CD4-positive, alpha-beta T cell treated with Interleukin-17A for 4 hours (primary cell): ENCODE measurements at regions not wholly inside any gene's neighbourhood (a gene's known extent, or its start where the extent isn't known, plus 50 kb on each side); places are given as distances from the start of the nearest gene placed in this dataset.

ENCODE experiments used
- DNase-seq: peaks from one replicate; pipeline ENCODE4 v3.0.0-alpha.2; 2020; ENCODE audit warnings: mixed read lengths

DNA sequence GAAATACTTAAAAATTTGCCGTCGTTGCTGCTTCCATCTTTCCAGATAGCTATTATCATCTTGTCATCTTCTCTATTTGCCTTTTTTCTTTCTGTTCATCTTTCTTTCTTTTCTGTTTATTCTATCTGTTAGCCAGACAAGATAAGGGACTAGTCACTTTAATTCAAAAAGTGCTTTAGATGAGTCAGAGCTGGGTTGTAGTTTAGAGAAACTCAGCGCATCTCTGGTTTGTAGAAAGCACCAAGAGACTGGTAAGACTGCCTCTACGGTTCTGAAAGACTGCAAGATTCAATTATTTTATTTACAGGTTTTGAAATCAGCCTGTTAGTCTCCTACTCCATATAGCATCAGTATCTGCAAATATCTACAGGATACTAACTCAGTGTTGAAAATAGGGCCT is 562.8 kb upstream of the RIOK2 start:
- no peak for DNase-seq

DNA sequence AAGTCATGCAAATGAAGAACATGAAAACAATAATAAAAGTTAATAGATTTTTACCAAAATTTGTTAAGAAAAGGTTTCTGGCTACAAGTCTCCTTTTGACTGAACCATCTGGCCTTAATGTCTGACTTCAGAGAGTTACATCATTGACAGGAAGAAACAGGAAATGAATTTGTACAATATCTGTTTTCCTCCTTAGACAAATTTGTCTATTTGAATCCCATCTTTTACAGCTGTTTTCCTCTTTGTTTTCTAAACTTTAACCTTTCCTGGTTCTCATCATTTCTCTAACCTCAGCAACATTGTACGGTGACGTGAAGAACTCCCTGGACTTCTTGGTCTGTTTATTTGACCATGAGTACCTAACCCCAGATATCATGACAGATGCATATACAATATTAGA is 567.5 kb upstream of the RIOK2 start:
- no peak for DNase-seq

- DNase-seq: no peak
These were observed 568.5 kb upstream of the RIOK2 start for GRCh38 chr5:97751540-97751939.

GRCh38 chr5:97752871-97753270 is 569.8 kb upstream of the RIOK2 start:
- DNase-seq: no peak

DNA sequence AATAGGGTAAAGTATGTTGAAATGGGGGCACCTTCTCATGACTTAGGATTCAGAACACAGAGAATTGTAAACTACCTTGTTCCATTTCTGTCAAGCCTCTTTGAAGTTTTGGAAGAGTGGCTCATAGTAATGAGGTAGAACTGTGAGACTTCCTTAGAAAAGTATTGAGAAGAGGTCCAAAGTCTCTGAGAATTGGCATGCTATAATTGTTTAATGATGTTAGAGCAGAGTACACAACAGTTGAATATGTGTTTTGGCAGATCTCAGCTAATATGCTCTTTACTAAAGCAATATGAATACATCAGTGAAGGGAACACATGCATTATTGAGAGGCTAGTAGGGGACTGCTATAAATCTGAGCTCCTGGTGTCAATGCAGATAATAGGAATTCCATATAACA is 579.4 kb upstream of the RIOK2 start:
- no peak for DNase-seq

- DNase-seq: no peak
These were observed 581.7 kb upstream of the RIOK2 start for GRCh38 chr5:97764700-97765099.

DNA sequence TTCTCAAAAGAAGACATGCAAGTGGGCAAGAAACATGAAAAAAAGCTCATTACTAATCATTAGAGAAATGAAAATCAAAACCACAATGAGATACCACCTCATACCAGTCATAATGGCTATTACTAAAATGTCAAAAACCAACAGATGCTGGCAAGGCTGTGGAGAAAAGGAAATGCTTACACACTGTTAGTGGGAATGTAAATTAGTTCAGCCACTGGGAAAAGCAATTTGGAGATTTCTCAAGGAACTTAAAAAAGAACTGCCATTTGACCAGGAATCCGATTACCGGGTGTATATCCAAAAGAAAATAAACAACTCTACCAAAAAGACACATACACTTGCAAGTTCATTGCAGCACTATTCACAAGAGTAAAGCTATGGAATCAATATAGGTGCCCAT is 595.4 kb upstream of the RIOK2 start:
- no peak for DNase-seq

GRCh38 chr5:97788369-97788768 is 605.3 kb upstream of the RIOK2 start:
- DNase-seq: no peak

DNA sequence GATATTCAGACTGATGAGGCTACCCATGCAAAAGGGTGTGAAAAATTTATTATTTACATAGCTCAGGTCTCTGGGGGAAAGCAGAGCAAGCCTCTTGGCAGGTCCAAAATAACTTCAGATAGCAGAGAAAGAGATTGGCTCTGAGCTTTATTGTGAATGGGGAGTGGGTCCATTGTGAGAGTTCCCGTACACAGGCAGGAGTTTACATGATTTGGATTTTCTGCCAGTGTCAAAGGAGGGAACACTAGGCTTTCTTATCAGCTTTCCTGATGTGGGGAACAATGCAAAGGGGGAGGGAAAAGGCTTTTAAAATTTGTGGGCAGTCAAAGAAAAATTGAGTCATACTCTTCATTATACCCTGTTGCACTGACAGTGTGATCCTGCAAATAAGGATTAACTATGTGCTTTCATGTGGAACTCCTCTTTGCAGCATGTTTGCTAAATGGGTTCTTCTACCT is 615.0 kb upstream of the RIOK2 start:
- DNase-seq: no peak

DNA sequence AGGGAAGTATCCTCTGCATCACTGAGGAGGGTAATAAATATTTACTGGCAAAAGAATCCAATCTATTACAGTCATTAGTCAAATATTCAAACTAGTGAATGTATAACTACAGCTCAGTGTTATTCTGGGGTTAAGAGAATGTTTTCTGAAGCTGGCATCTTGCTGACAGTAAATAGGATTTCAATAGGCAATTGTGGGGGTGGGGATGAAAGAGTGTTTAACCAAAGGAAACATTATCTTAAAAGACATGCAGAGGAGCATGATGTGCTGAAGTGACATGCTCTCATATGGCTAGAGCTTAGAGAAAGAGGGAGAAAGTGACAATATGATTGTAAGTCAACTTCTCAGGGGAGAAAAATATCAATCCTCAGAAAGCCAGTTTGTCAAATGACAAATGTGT is 618.4 kb upstream of the RIOK2 start:
- no peak for DNase-seq

DNA sequence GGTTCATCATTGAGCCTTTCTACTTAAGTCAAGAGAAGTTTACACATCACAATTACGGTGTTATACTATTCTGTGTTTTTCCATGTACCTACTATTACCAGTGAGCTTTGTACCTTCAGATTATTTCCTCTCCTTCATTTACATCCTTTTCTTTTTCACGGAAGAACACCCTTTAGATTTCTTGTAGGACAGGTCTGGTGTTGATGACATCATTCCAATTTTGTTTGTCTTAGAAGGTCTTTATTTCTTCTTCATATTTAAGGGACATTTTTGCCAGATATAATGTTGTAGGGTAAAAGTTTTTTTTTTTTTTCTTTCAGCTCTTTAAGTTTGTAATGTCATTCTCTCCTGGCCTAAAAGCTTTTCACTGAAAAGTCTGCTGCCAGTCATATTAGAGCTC is 637.1 kb upstream of the RIOK2 start:
- no peak for DNase-seq

DNA sequence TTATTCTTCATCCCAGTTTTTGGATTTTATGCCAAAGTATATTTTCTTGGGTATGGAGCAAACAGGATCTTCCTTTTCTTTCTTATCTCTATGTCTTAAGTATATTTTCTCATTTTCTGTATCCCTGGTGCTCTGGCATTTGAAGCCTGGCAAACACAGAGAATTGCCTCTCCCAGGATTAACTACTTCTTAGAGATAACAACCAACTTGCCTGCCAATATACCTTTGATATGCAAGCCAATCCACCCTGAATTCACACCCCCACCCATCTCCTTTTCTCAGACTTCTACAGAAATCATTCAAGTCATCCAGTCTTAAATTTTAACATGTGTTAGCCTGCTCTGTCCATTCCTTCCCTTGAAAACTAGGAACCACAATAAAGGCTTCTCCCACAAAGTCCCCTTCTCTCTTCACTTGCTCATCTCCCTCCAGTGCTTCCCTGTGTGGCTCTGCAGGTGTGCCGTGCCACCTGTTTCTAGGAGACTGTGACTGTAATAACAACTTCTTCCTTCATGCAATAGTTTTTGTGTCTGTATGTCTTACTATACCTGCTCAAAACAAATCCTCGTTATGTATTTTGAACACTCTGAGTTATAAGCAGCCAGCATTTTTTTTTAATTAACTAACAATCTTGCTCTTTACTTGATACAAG is 649.7 kb upstream of the RIOK2 start:
- no peak for DNase-seq

GRCh38 chr5:97834561-97834960 is 651.5 kb upstream of the RIOK2 start:
- no peak for DNase-seq

- DNase-seq: no peak
These were observed 652.1 kb upstream of the RIOK2 start for GRCh38 chr5:97835112-97835511.

DNA sequence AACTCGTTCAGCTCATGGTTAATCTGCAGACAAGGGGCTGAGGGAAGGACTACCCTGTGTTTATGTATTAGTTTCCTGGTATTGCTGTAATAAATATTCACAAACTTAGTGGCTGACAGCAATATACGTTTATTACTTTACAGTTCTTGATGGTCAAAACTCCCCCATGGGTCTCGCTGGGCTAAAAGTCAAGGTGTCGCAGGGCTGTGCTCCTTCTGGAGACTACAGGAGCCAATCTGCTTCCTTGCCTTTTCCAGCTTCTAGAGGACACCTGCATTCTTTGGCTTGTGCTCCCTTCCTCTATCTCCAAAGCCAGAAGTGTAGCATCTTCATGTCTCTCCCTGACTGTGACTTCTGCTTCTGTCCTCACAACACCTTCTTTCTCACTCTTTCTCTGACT is 653.8 kb upstream of the RIOK2 start:
- DNase-seq: no peak

- no peak for DNase-seq
These were observed 655.2 kb upstream of the RIOK2 start for GRCh38 chr5:97838214-97838613.

DNA sequence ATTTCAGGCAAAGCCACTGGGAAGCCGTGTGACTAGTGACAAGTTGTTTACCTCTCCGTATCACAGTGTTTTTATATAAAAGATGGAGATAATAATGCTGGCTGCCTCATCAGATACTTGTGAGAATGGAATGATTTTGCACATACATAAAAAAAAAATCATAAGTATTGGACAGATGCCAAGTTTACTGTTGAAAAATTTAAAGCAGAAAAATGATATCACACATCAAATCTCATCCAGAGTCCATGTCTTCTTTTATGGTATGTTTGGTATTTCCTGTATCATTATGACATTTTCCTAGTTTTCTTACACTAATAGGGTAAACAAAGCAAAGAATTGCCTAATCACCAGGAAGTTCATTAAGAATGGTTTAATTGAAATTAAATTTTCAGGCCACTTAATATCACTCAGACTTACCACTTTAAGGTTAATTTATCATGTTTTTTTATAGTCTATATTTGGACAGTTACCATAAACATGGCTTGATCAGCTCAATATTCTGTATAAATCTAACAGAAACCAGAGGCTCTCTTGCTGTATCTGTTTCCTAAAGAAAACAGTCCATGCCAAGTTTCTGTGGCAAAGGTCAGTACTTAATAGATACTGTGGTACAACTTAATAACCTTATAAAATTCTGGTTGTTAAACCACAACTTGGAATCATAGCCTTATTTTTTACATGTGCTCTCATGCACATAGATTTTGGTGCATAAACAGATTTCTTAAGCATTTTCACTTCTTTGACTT is 656.5 kb upstream of the RIOK2 start:
- DNase-seq: no peak

DNA sequence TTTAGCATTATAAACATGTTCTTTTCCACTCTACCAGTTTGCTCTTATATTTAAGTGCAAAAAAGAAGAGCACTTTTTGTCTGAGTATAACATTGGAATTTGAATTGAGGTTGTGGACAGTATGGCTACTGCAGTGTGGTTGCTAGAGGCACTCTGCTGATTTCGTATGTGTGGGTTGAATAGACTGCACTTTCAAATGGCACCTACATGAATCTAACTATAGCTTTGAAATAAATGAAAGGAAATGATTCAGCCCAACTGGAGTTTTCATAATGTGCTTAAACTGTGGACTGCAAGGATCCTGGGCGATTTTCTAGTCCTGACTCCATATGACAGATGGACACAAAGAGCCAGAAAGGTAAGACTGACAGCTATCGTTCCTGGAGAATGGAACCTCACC is 657.6 kb upstream of the RIOK2 start:
- no peak for DNase-seq

DNA sequence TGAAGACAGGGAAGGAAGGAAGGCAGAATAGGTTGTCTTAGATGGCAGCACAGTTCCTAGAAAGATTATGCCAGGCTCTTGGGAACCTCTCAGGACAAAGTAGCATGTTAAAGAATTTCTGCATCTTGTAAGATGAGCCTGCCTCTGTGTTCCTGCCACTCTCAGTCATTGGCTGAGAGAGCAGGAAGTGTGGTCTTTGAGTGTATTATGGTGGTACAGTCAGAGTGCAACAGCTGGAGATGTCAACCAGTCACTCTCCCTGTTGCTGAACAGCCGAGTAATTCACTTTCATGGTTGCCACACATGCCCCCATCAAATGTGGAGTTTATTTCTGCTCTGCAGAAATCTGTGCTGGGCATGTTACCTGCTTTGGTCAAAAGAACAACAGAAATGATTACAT is 659.6 kb upstream of the RIOK2 start:
- no peak for DNase-seq

- no peak for DNase-seq
These were observed 661.8 kb upstream of the RIOK2 start for GRCh38 chr5:97844797-97845196.

DNA sequence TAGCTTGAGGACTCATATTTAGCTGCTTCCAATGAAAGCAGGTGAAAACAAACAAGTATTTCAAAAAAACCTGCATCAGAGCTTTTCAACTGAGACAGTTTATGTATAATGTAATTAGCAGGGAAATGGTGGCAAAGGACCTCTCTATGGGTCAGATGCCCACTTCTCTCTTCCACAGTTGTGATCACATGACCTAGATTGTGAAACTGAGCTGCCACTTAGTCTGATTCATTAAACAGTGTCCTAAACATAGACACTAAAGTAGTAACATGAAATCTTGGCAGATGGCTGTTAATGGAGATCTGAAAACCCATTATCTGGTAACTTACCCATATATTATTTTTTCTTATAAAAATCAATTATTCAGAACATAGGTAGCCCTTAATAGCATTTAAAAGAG is 663.6 kb upstream of the RIOK2 start:
- no peak for DNase-seq

- DNase-seq: no peak
These were observed 665.0 kb upstream of the RIOK2 start for GRCh38 chr5:97847920-97848631.

DNA sequence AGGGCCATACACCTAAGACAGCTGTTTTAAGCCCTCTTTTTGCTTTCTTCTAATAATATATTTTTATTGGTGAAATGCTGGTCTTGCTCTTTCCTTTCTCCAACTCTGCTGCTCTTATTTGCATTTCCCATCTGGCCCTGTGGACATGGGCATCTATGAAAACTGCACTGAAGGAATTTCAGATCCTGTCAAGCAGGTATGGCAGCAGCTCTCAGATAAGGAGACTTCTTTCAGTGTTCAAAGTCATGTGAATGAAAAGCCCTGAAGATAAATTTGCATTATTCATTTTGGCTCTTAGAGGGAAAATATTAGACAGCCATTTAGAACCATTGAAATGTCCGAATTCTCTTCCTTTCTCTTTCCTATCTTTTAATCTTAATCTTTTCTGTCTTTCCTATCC is 668.0 kb upstream of the RIOK2 start:
- no peak for DNase-seq
